MM.1S (cell line): ENCODE measurements at regions not wholly inside any gene's neighbourhood (a gene's known extent, or its start where the extent isn't known, plus 50 kb on each side); places are given as distances from the start of the nearest gene placed in this dataset.

Source experiments
- CTCF ChIP-seq: fragments of 300-600 bp; sonication (generic); IDR thresholded peaks from 2 replicates; pipeline ENCODE4 v1.5.1; 2016; ENCODE audit warnings: antibody characterized with exemption, low read length, mixed read lengths
- EZH2 ChIP-seq: fragments of 300-600 bp; sonication (generic); optimal IDR thresholded peaks from 2 replicates; pipeline ENCODE3; 2017; ENCODE audit warnings: low read depth, mild to moderate bottlenecking, antibody characterized with exemption, low read length, mixed read lengths
- EZH2phosphoT487 ChIP-seq: fragments of 300-600 bp; sonication (generic); IDR thresholded peaks from 2 replicates; pipeline ENCODE4 v1.6.1; 2018; ENCODE audit warnings: antibody characterized with exemption, low read length

GRCh38 chr14:26132061-26132645 lies 465.7 kb downstream of the NOVA1 start:
- TF ChIP-seq CTCF (no peak), EZH2 (no peak), EZH2phosphoT487 (no peak)
